SK-N-SH (cell line): ENCODE measurements at regions not wholly inside any gene's neighbourhood (a gene's known extent, or its start where the extent isn't known, plus 50 kb on each side); places are given as distances from the start of the nearest gene placed in this dataset.

Experiments
- CTCF ChIA-PET: fragments of 300-600, 350-600 bp; formaldehyde crosslinking; extraction: SDS; loops from one replicate; lab custom pipeline; 2021; lab: Yijun Ruan, JAX
- POLR2A ChIA-PET: fragments of 350-600 bp; sonication (Branson Sonifier 250); formaldehyde crosslinking; extraction: SDS; loops from one replicate; lab custom pipeline; 2020; ENCODE audit warnings: antibody characterized with exemption, inconsistent platforms; lab: Yijun Ruan, JAX
- DNase-seq: peaks from one replicate; pipeline ENCODE4 v3.0.0; 2012
- H2AFZ ChIP-seq: fragments of 200-600 bp; sonication (generic); 2 replicates; pipeline ENCODE4 v1.8.1; 2016; ENCODE audit warnings: antibody characterized with exemption, mild to moderate bottlenecking, low read depth
- H3F3A ChIP-seq: fragments of 200-600 bp; sonication (generic); replicated peaks from 2 replicates; pipeline ENCODE3; 2016; ENCODE audit warnings: antibody characterized with exemption, mild to moderate bottlenecking; ENCODE audit not compliant: insufficient read depth
- H3K27ac ChIP-seq, 2 experiments: fragments of 200-500 bp in 1 of 2; fragments of 200-600 bp in 1 of 2; sonication (Bioruptor generic) in 1 of 2; sonication (generic), shearing (Covaris generic) in 1 of 2; 2 replicates each; pipeline versions ENCODE4 v1.5.1 to v1.6.1; 2014 to 2016; ENCODE audit warnings: low read depth in 2 of 2, inconsistent platforms in 1 of 2, low read length in 1 of 2, mild to moderate bottlenecking in 1 of 2, mixed read lengths in 1 of 2
- H3K27me3 ChIP-seq: fragments of 200-600 bp; sonication (generic), shearing (Covaris generic); 2 replicates; pipeline ENCODE4 v1.6.1; 2016; ENCODE audit warnings: mixed run types; ENCODE audit not compliant: insufficient read depth
- H3K36me3 ChIP-seq, 2 experiments: fragments of 200-500 bp in 1 of 2; fragments of 200-600 bp in 1 of 2; sonication (Bioruptor generic) in 1 of 2; sonication (generic) in 1 of 2; replicated peaks in 1 of 2; 2 replicates each; pipeline versions ENCODE3 to v1.5.1; 2014 to 2016; ENCODE audit warnings: low read length in 1 of 2, mild to moderate bottlenecking in 1 of 2; ENCODE audit not compliant: insufficient read depth in 2 of 2, control insufficient read depth in 1 of 2
- H3K4me1 ChIP-seq, 2 experiments: fragments of 200-500 bp in 1 of 2; fragments of 200-600 bp in 1 of 2; sonication (Bioruptor generic) in 1 of 2; sonication (generic), shearing (Covaris generic) in 1 of 2; 2 replicates each; pipeline versions ENCODE4 v1.5.1 to v1.6.1; 2014 to 2016; ENCODE audit warnings: low read depth in 1 of 2, low read length in 1 of 2, mixed run types in 1 of 2; ENCODE audit not compliant: insufficient read depth in 2 of 2, control insufficient read depth in 1 of 2
- H3K4me2 ChIP-seq: fragments of 200-600 bp; sonication (generic), shearing (Covaris generic); 2 replicates; pipeline ENCODE4 v1.6.1; 2017; ENCODE audit warnings: mixed run types
- H3K4me3 ChIP-seq, 2 experiments: fragments of 200-500 bp in 1 of 2; fragments of 200-600 bp in 1 of 2; sonication (Bioruptor generic) in 1 of 2; sonication (generic), shearing (Covaris generic) in 1 of 2; 2 replicates each; pipeline versions ENCODE4 v1.5.1 to v1.8.1; 2014 to 2016; ENCODE audit warnings: low read depth in 2 of 2, inconsistent platforms in 1 of 2, low read length in 1 of 2, mild to moderate bottlenecking in 1 of 2, mixed read lengths in 1 of 2, moderate library complexity in 1 of 2
- H3K79me2 ChIP-seq: fragments of 200-600 bp; sonication (generic); 2 replicates; pipeline ENCODE4 v1.8.1; 2017; ENCODE audit warnings: mild to moderate bottlenecking; ENCODE audit not compliant: insufficient read depth
- H3K9ac ChIP-seq: fragments of 200-600 bp; sonication (generic); 2 replicates; pipeline ENCODE4 v1.6.1; 2017; ENCODE audit warnings: mixed run types
- H3K9me2 ChIP-seq: fragments of 200-600 bp; sonication (generic); 2 replicates; pipeline ENCODE4 v1.6.1; 2017; ENCODE audit warnings: mixed run types
- H3K9me3 ChIP-seq: fragments of 200-600 bp; sonication (generic); 2 replicates; pipeline ENCODE4 v1.6.1; 2017; ENCODE audit warnings: mixed run types, mild to moderate bottlenecking, moderate library complexity
- H4K20me1 ChIP-seq: fragments of 200-600 bp; sonication (generic); 2 replicates; pipeline ENCODE4 v1.6.1; 2017; ENCODE audit warnings: mild to moderate bottlenecking, mixed run types; ENCODE audit not compliant: insufficient read depth
- CHD2 ChIP-seq: fragments of 150-350 bp; IDR thresholded peaks from 2 replicates; pipeline ENCODE4 v1.6.1; 2018; ENCODE audit warnings: low read length; ENCODE audit not compliant: partially characterized antibody
- FOXM1 ChIP-seq: IDR thresholded peaks from 2 replicates; pipeline ENCODE4 v1.4.0; 2012; ENCODE audit warnings: low read depth, mild to moderate bottlenecking
- GATA2 ChIP-seq: sonication (generic); formaldehyde crosslinking; IDR thresholded peaks from 2 replicates; pipeline ENCODE4 v1.5.0; 2020; ENCODE audit warnings: mild to moderate bottlenecking, missing genetic modification reagents
- JUND ChIP-seq: IDR thresholded peaks from 2 replicates; pipeline ENCODE4 v1.4.0; 2012
- NRF1 ChIP-seq: IDR thresholded peaks from 2 replicates; pipeline ENCODE4 v1.6.1; 2012; ENCODE audit warnings: low read depth, mild to moderate bottlenecking, low read length
- POLR2AphosphoS5 ChIP-seq: IDR thresholded peaks from 2 replicates; pipeline ENCODE4 v1.6.1; 2012; ENCODE audit warnings: low read depth, low read length
- RFX5 ChIP-seq: IDR thresholded peaks from 2 replicates; pipeline ENCODE4 v1.6.1; 2012; ENCODE audit warnings: mild to moderate bottlenecking, improper control_type of control experiment, low read length
- RXRA ChIP-seq: IDR thresholded peaks from 2 replicates; pipeline ENCODE4 v1.4.0; 2012; ENCODE audit warnings: low read depth, mild to moderate bottlenecking, borderline replicate concordance
- SMC3 ChIP-seq: IDR thresholded peaks from 2 replicates; pipeline ENCODE4 v1.6.1; 2012; ENCODE audit warnings: low read depth, low read length, improper control_type of control experiment
- TAF1 ChIP-seq: IDR thresholded peaks from 2 replicates; pipeline ENCODE4 v1.6.1; 2012; ENCODE audit warnings: low read depth, mild to moderate bottlenecking, low read length, moderate library complexity, borderline replicate concordance
- TEAD4 ChIP-seq: IDR thresholded peaks from 2 replicates; pipeline ENCODE4 v1.4.0; 2012; ENCODE audit warnings: mild to moderate bottlenecking, borderline replicate concordance; ENCODE audit not compliant: insufficient read depth
- USF1 ChIP-seq: IDR thresholded peaks from 2 replicates; pipeline ENCODE4 v1.4.0; 2012; ENCODE audit warnings: low read depth, borderline replicate concordance
- USF2 ChIP-seq: fragments of 150-350 bp; IDR thresholded peaks from 2 replicates; pipeline ENCODE4 v1.6.1; 2017; ENCODE audit warnings: antibody characterized with exemption, low read length, low read depth, borderline replicate concordance
- WGBS: methylation state at CpG from one replicate; pipeline ENCODE4 v1.1.6; 2017; ENCODE audit warnings: low lambda C conversion rate; 5-methylcytosine and 5-hydroxymethylcytosine counted together
- TF ChIP-seq, protein P1 (sequence below): IDR thresholded peaks from 2 replicates; pipeline ENCODE4; 2012
- TF ChIP-seq, protein P2 (sequence below): IDR thresholded peaks from 2 replicates; pipeline ENCODE4 v1.6.1; 2012; ENCODE audit warnings: mild to moderate bottlenecking, low read depth, low read length, moderate library complexity

DNA sequence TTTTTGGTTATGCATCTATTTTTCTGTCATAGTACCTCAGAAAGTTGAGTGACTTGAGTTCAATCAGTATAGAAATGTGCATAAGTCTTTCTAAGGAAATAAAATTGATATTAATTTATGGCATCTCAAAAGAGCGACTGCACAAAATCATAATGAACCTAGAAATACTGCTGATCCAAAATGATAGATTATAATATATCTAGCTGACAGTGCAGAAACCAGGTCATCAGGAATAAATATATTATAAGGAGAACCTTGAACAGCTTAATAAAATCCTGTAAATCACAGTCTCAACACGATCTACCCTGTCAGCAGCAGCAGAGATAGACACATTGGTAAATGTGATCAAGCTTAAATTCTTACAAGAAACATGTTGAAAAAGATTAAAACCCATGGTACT lies 1106.6 kb upstream of the CDH18 start:
- H2AFZ ChIP-seq: no peak overlapping the region
- no peaks in the 10 kb centered on the region for H3K27me3 ChIP-seq
- no peak overlapping the region for H3K4me2 ChIP-seq
- 3% methylated on average over 2 of the region's 2 CpGs for WGBS
- no peaks in the 10 kb centered on the region for H3K79me2 ChIP-seq
- POLR2A ChIA-PET: no interaction called here
- TF ChIP-seq FOXM1 (no peak), CHD2 (no peak), TAF1 (no peak), SMC3 (no peak), RXRA (no peak), USF2 (no peak), JUND (no peak), POLR2AphosphoS5 (no peak), RFX5 (no peak), NRF1 (no peak), TEAD4 (no peak), USF1 (no peak), GATA2 (CRISPR knock-in tag) (no peak)
- TF ChIP-seq, protein P1, sequence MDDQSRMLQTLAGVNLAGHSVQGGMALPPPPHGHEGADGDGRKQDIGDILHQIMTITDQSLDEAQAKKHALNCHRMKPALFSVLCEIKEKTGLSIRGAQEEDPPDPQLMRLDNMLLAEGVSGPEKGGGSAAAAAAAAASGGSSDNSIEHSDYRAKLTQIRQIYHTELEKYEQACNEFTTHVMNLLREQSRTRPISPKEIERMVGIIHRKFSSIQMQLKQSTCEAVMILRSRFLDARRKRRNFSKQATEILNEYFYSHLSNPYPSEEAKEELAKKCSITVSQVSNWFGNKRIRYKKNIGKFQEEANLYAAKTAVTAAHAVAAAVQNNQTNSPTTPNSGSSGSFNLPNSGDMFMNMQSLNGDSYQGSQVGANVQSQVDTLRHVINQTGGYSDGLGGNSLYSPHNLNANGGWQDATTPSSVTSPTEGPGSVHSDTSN: no peak
- TF ChIP-seq, protein P2, sequence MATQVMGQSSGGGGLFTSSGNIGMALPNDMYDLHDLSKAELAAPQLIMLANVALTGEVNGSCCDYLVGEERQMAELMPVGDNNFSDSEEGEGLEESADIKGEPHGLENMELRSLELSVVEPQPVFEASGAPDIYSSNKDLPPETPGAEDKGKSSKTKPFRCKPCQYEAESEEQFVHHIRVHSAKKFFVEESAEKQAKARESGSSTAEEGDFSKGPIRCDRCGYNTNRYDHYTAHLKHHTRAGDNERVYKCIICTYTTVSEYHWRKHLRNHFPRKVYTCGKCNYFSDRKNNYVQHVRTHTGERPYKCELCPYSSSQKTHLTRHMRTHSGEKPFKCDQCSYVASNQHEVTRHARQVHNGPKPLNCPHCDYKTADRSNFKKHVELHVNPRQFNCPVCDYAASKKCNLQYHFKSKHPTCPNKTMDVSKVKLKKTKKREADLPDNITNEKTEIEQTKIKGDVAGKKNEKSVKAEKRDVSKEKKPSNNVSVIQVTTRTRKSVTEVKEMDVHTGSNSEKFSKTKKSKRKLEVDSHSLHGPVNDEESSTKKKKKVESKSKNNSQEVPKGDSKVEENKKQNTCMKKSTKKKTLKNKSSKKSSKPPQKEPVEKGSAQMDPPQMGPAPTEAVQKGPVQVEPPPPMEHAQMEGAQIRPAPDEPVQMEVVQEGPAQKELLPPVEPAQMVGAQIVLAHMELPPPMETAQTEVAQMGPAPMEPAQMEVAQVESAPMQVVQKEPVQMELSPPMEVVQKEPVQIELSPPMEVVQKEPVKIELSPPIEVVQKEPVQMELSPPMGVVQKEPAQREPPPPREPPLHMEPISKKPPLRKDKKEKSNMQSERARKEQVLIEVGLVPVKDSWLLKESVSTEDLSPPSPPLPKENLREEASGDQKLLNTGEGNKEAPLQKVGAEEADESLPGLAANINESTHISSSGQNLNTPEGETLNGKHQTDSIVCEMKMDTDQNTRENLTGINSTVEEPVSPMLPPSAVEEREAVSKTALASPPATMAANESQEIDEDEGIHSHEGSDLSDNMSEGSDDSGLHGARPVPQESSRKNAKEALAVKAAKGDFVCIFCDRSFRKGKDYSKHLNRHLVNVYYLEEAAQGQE: no peak
- H3K9ac ChIP-seq: no peak overlapping the region
- H3F3A ChIP-seq: no peaks in the 10 kb centered on the region
- no peak overlapping the region for H3K4me3 ChIP-seq
- no peaks in the 10 kb centered on the region for H3K36me3 ChIP-seq
- no peaks in the 10 kb centered on the region for H3K4me1 ChIP-seq
- DNase-seq: no peak
- no peak overlapping the region for H3K27ac ChIP-seq
- no peaks in the 10 kb centered on the region for H3K9me2 ChIP-seq
- CTCF ChIA-PET: no interaction called here
- H4K20me1 ChIP-seq: no peaks in the 10 kb centered on the region
- H3K9me3 ChIP-seq: no peaks in the 10 kb centered on the region
